Activated CD8-positive, alpha-beta memory T cell treated with anti-CD3 and anti-CD28 coated beads, Interleukin-2, amount 50 U/mL, for 1 hour (primary cell): ENCODE measurements at regions not wholly inside any gene's neighbourhood (a gene's known extent, or its start where the extent isn't known, plus 50 kb on each side); places are given as distances from the start of the nearest gene placed in this dataset.

Source experiments
- DNase-seq: peaks from one replicate; pipeline ENCODE4 v3.0.0-alpha.2; 2020; ENCODE audit errors: extremely low read depth

GRCh38 chr6:21808551-21809242 is 215.1 kb downstream of the SOX4 start:
- no peak for DNase-seq

DNA sequence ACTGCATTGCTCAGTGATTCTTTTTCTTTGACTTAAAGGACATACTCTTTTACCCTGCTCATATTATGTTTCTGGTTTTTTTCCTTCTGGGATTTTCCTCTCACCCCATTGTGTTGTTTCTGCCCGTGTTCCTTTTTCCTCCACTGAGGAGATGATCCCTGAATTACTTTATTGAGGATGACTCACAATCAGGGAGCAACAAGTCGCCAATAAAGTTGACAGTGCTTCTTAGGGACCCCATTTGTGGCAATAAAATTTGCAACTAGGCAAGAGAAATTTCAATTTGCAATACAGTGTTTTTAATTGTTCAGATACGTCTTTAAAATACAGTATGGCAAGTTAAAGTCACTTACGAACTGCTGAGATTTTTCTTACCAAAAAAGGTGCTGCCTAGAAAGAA is 217.9 kb downstream of the SOX4 start:
- DNase-seq: no peak

GRCh38 chr6:21816231-21816630 is 222.7 kb downstream of the SOX4 start:
- no peak for DNase-seq

DNA sequence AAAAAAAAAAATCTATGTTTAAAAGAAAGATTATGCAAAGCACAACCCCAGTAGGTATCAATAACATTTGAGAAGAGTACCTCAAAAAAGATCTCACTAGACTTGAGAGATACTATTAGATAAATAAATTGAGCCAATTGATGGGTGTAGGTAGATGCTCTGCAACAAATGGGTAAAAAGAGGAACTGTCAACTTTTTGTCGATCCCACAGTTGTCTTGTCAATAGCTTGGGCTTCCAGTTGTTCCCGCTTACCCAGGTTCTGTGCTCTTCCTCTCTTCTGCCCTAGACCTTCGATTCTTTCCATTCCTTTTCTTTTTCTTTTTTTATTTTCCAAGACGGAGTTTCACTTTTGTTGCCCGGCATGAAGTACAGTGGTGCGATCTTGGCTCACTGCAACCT is 226.9 kb downstream of the SOX4 start:
- no peak for DNase-seq

- DNase-seq: no peak
These were observed 229.8 kb downstream of the SOX4 start for GRCh38 chr6:21823371-21823770.

DNA sequence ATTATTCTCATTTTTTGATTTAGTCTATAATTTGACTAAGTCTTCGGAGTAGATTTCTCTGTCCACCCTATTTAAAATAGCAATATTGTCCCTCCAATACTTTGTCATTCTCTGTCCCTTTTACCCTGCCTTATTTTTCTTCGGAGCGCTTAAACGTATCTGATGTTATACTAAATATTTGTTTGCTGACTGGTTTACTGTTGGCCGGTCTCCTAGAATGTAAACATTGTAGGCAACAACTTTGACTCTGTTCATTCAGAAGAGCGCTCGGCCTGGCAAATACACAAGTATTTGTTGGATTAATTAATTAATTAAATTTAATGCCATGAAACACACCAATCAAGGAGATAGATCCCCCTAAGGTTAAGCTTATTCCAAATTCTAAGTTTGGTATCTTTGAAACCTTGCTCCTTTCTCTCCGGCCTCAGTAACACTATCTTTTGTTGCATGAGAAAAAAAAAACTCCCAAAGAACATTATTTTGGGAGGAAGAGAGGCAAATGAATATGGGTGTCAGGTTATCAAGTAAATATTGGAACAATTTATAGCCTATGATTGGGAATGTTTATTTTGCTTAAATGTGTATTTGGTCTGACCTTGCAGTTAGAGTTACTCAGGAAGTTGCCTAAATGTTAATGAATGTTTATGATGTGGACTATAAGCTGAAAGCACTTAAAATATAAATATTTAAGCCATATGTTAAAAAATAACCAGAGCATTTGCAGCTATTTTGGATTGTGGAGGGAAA is 231.1 kb downstream of the SOX4 start:
- no peak for DNase-seq

- DNase-seq: no peak
These were observed 232.5 kb downstream of the SOX4 start for GRCh38 chr6:21826023-21826422.

DNA sequence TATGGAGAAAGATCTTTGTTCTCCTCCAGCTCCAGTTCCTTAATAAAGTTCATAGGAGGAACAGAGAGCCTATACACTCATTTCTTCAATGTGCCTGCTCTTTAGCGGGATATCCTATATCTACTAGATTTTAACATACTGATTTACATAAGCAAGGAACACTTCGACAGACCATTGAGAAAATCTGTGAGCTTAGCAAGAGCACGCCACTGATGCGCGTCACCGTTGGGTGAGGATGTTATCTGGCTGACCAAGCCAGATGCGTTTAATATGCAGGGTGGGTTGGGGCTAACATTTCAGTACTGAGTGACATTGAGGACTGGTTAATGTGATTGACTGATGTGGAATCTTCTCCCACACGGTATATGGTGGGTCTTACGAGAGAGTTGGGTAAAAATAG is 233.4 kb downstream of the SOX4 start:
- DNase-seq: no peak

GRCh38 chr6:21827425-21828202 is 234.1 kb downstream of the SOX4 start:
- no peak for DNase-seq

DNA sequence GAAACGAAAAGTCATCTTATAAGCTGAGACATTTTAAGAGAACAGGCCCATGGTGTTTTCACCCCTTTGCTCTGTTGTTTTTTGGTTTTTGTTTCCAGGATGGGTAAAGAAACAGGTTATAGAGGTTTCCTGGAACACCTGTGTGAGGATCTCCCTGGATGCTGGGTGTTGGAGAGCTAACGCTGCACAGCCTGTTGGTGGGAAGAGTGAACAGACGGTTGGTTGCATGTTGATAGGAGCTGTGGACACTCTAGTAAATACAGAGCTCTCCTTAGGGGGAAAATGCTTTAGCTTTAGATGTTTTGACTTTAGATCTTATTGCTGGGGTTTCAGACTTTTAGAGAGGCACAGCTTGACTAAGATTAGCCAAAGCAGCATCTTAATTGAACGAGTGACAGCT is 235.2 kb downstream of the SOX4 start:
- no peak for DNase-seq

GRCh38 chr6:21829126-21829525 is 235.6 kb downstream of the SOX4 start:
- no peak for DNase-seq

DNA sequence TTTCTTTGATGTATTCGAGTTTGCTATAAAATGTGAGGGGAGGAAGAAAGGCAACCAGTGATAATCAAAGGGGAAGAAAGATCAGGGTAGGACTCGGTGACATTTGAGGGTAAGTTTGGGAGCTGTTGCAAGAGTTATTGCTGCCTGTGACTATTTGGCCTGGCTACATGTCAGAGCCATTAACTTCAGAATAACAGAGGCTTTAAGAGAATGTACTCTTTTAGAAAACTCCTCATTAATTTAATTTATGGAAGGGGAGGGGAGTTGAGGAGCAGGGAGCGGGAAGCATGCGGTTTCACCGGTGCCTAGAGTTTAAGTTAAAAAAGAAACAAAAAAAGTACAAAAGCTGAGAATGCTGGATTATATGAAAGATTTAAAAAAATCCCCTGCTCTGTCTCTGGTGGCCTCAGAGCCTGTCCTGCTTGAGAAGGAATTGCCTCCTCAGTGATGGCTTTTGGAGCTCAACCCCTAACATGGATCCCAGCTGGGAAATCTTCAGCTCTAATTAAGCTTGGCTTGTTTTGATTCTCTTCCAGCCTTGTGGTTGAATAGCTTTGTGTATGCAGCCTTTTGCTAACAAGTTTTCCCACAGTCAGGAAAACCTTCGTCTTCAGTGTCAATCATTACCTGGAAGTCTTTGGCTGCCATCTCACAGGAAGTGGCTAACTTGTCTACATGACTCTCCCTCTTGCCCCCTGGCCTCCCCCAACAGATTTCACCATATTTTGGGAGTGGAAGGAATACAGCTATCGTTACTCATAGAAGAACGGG is 238.2 kb downstream of the SOX4 start:
- DNase-seq: no peak

GRCh38 chr6:21836277-21836676 is 242.7 kb downstream of the SOX4 start:
- no peak for DNase-seq

- no peak for DNase-seq
These were observed 243.3 kb downstream of the SOX4 start for GRCh38 chr6:21836772-21837425.

DNA sequence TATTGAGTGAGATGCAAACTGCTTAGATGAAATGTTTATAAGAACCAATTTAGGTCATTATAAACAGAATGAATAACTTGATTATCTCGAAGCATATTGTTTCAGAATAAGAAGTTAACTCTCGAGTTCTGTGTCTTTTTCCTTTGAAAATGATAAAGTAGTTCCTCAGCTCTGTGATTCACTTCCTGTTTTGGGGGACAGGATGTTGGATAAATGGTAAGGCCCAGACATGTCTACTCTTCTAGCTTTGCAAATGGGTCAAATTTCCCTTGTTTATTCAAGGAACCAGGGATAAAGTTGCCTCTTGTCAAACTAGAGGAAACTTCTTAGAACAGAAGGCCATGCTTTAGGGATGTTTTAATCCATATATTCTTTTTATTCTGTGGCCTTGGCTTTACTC is 246.9 kb downstream of the SOX4 start:
- no peak for DNase-seq

- no peak for DNase-seq
These were observed 249.5 kb downstream of the SOX4 start for GRCh38 chr6:21842875-21843645.

- DNase-seq: no peak
These were observed 250.8 kb downstream of the SOX4 start for GRCh38 chr6:21844120-21844917.

GRCh38 chr6:21845018-21845417 is 251.5 kb downstream of the SOX4 start:
- DNase-seq: no peak

GRCh38 chr6:21845439-21846140 is 252.0 kb downstream of the SOX4 start:
- DNase-seq: no peak
